ENCODE measurements at regions not wholly inside any gene's neighbourhood (a gene's known extent, or its start where the extent isn't known, plus 50 kb on each side); places are given as distances from the start of the nearest gene placed in this dataset.

GRCh38 chr7:18313965-18314364 lies 181.6 kb upstream of the HDAC9 start:
- H3K23ac ChIP-seq (ENCODE audit: low read depth, low read length): no peak overlapping the region
- no peaks in the 10 kb centered on the region for H3K9me3 ChIP-seq (ENCODE audit: control insufficient read depth, insufficient read depth, low read length)
- no peaks in the 10 kb centered on the region for H3K36me3 ChIP-seq (ENCODE audit: control insufficient read depth, insufficient read depth, low read length)
- no peak overlapping the region for H3K18ac ChIP-seq (ENCODE audit: low read depth, low read length)
- H4K5ac ChIP-seq (ENCODE audit: low read depth, low read length): no peak overlapping the region
- no peak overlapping the region for H2AFZ ChIP-seq (replicated peaks; ENCODE audit: low read length, poor library complexity)
- ATAC-seq (ENCODE audit: low read depth) (no peak), DNase-seq (no peak)
- H4K8ac ChIP-seq (ENCODE audit: low read depth in 2 of 2, low read length in 2 of 2): no peak overlapping the region
- dilution Hi-C loops (cut with HindIII; ENCODE audit: low sequenced_read_pairs, unreplicated experiment) (no loop called here), intact Hi-C loops (cut with micrococcal nuclease) (no loop called here), in situ Hi-C loops (cut with MboI; ENCODE audit: low sequenced_read_pairs) (no loop called here)
- H3K79me1 ChIP-seq (ENCODE audit: low read depth in 1 of 2, low read length in 2 of 2): no peaks in the 10 kb centered on the region
- H2BK20ac ChIP-seq (ENCODE audit: low read depth, low read length): no peak overlapping the region
- H3K27me3 ChIP-seq (ENCODE audit: control insufficient read depth, insufficient read depth, low read length): no peaks in the 10 kb centered on the region
- H3K14ac ChIP-seq (replicated peaks; ENCODE audit: low read depth, low read length): no peak overlapping the region
- no peak overlapping the region for H2BK120ac ChIP-seq (ENCODE audit: low read depth, low read length)
- H3K27ac ChIP-seq (ENCODE audit: insufficient read depth, low read length): no peak overlapping the region
- H2BK5ac ChIP-seq (ENCODE audit: low read depth, low read length, poor library complexity, severe bottlenecking): no peak overlapping the region
- H3K4ac ChIP-seq (ENCODE audit: low read depth, low read length): no peak overlapping the region
- no peak overlapping the region for H3K4me2 ChIP-seq (ENCODE audit: low read depth, low read length)
- H2AK5ac ChIP-seq (ENCODE audit: low read depth, low read length): no peak overlapping the region
- ChIA-PET POLR2A (ENCODE audit: unreplicated experiment) (no interaction called here), CTCF (no interaction called here)
- TF ChIP-seq MAFK (IDR thresholded peaks at IDR 0.05; ENCODE audit: low read depth, low read length) (no peak), MAZ (IDR thresholded peaks at IDR 0.05; ENCODE audit: borderline replicate concordance, low read depth, low read length) (no peak), RCOR1 (IDR thresholded peaks at IDR 0.05; ENCODE audit: insufficient replicate concordance, low read length) (no peak), RFX5 (IDR thresholded peaks at IDR 0.05; ENCODE audit: low read depth, low read length) (no peak), POLR2A (IDR thresholded peaks at IDR 0.05; ENCODE audit: low read depth, low read length) (no peak), SMC3 (IDR thresholded peaks at IDR 0.05; ENCODE audit: low read depth, low read length) (no peak), CHD1 (IDR thresholded peaks at IDR 0.05; ENCODE audit: low read depth, low read length) (no peak), RAD21 (IDR thresholded peaks at IDR 0.05; ENCODE audit: low read length) (no peak), BHLHE40 (IDR thresholded peaks at IDR 0.05; ENCODE audit: low read depth, low read length) (no peak), USF2 (IDR thresholded peaks at IDR 0.05; ENCODE audit: low read depth, low read length) (no peak)
- H2BK15ac ChIP-seq (ENCODE audit: low read depth, low read length): no peak overlapping the region
- no TSS peak for BruUV-seq (replicated peaks)
- H4K91ac ChIP-seq (ENCODE audit: insufficient read depth, low read depth, low read length): no peak overlapping the region
- no peak overlapping the region for H2AK9ac ChIP-seq (replicated peaks; ENCODE audit: low read depth, low read length, poor library complexity)
- no peak overlapping the region for H3K9ac ChIP-seq (ENCODE audit: low read depth, low read length)
- H3K56ac ChIP-seq (ENCODE audit: extremely low read depth, insufficient read depth, low read length): no peak overlapping the region
- H4K20me1 ChIP-seq (ENCODE audit: insufficient read depth, low read length): no peaks in the 10 kb centered on the region
- H3K4me1 ChIP-seq (ENCODE audit: control insufficient read depth, insufficient read depth, low read length): no peaks in the 10 kb centered on the region
- no peak overlapping the region for H3K4me3 ChIP-seq (ENCODE audit: insufficient read depth, low read depth, low read length)
- H3K9me1 ChIP-seq (ENCODE audit: insufficient read depth, low read length): no peaks in the 10 kb centered on the region

All from IMR-90 (cell line).